CD4-positive, alpha-beta T cell treated with Interleukin-2 at 100 ng/mL for 4 hours (primary cell): ENCODE measurements at regions not wholly inside any gene's neighbourhood (a gene's known extent, or its start where the extent isn't known, plus 50 kb on each side); places are given as distances from the start of the nearest gene placed in this dataset.

Source experiments
- DNase-seq: peaks from one replicate; pipeline ENCODE4 v3.0.0-alpha.2; 2020; ENCODE audit warnings: low spot score

DNA sequence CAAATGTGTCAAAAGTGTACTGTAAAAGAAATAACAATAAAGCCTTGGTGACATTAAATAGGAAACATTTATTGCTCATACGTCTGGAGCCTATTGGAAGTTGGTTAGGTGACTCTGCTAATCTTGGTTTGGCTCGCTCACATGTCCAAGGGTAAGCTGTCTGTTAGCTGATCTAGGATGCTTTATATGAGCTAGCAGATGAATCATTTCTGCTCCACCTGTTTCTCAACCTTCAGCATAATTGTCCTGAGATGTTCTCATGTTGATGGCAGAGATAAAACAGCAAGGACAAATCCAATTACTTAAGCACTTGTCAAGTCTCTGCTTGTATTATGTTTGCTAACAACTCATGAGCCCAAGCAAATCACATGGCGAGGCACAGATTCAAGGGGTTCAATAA lies 56.0 kb upstream of the CD53 start:
- no peak for DNase-seq

DNA sequence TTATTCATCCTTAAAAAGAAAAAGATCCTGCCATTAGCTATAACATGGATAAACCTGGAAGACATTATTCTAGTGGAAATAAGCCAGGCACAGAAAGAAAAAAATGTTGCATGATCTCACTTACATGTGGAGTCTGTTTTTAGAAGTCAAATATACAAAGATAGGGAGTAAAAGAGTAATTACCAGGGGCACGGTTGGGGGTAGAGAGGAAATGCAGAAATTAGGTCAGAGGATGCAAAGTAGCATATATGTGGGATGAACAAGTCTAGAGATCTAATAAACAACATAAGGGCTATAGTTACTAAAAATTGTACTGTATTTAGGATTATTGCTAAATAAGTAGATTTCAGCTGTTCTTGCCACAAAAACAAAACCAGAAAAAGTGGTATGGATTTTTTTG lies 61.4 kb upstream of the CD53 start:
- no peak for DNase-seq

DNA sequence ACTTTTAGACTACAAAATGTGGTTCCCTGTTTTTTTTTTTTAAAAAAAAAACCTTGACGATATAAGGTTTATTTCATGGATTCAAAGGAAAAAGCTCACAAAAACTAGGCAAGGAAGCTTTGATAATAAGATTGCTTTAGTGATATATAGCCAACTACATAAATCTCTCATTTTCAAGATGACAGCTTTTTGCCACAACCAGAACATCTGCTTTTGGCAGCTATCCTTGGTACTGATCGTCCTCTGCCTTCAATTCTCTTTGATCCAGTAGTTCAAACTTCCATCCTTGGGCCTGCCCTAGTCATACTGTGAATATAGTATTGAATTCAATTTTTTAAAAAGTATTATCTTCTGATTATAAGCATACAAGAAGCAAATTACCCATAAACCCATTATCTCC lies 72.9 kb upstream of the CD53 start:
- no peak for DNase-seq

DNA sequence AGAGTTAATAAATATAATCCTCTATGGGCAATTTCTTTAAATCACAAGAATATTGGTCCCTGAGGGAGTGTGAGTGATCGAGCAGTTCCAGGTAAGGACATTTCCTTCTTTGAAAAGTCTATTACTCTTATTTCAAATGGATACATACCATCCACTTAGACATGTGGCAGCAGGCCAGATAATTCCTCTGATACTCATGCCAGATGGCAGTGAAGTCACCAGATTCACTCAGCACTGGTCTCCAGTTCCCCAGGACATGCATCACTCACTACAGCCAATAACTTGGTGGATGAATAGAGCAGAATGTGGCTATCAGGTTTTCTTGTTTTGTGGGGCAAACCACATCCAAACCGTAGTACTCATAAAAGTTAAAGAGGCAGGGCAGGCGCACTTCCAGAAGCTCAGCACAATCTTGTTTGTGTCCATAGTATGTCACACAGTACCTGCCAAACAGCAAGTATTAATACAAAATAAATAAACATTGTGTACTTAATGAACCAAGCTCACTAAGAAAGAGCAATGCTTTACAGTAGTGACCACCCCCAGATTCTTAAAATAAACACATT lies 74.2 kb upstream of the CD53 start:
- DNase-seq: no peak

DNA sequence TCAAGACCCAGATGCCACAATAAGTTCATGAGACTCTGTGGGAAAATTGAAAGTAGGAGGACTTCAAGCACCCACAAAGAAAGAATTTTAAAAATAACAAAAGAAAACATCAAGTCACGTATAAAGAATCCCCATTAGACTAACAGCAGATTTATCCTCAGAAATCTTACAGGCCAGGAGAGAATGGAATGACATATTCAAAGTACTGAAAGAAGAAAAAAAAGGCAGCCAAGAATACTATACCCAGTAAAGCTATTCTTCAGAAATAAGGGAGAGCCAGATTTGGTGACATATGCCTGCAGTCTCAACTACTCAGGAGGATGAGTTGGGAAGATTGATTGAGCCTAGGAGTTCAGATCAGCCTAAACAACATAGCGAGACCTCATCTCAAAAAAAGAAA lies 84.3 kb upstream of the CD53 start:
- no peak for DNase-seq

DNA sequence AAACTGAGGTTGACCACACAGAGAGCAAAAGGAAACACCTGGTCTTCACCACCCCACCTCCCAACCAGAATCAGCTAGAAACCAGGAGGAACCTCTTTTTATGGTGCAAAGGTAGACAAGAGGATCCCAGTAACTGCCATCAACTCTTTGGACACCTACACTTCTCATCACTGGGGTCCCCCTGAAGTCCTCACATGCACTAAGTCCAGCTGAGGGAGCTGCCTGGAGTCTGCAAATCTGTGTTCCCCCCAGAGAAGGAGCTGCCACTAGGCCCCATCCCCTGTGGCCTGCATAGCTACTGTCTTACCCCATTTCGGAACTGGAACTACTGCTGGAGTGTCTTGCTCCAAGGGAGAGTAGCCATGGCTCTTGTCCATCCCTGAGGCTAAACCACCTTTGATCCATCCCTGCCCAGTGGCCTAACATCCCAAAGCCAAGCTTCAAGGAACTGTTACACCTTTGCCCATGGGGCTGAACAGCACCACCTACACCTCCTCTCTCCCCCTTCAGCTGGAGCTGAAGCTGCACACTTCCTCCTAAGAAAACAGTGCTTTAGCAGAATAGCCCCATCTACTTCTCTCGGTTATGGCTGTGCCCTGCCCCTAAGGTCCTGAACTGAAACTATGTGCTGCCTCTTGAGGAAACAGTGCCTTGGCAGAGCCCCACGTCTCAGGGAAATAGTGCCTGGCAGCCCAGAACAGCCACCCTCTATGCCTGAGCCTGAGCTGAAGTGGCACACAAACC lies 85.4 kb upstream of the CD53 start:
- peak; percentile 43 for DNase-seq

DNA sequence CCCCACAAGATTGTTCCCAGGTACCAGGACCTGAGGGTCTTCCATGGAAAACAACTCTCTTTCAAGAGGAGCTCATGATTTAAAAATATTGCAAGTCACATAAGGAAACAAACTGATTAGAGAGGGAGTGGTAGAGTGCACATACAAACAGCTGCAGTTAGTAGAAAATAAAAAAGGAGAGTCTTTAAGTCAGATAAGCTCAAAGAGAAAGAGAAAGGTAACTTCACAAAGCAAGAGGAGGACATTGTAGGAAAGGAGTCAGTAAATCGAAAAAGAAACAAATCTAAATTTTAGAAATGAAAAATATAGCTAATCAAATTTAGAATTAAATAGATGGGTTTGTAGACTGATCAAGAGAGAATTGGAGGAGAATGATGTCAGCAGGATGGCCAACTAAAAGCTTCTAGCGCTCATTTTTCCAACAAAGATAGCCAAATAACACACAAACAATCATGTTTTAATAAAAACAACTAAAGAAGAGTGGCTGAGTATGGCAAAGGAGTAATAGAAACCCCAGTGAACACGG lies 86.1 kb upstream of the CD53 start:
- no peak for DNase-seq

DNA sequence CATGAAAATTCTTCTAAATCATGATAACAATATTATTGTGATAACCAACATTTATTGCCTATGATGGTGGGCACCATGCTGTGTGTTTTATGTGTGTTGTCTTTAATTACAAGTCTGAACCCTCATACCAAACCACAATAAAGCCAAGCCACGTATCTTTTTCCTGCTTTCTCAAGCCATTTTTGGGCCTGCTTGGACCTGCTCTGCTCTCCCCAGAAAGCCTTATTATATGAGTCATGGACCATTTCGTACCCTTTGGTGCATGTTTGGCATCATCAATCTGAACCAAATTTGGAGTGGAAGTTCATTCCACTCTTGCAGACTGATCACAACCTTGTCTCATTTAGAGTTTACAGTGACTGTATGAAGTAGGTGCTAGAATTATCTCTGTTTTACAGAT lies 87.3 kb upstream of the CD53 start:
- no peak for DNase-seq

DNA sequence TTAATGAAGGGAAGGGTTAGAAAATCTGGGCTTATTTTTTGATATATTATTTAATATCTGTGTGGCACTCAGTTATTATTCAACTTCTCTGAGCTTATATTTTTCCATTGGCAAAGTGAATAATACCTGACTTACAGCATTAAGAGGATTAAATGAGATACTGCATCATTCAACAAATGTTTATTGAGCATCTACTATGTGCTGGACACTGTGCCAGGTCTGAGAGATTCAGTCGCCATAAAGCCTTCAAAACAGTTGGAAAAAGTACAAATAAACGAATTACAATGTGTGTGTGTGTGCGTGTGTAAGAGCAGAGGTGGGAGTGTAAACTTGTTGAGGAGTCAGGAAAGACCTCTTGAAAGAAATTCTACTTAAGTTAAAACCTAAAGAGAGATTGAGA lies 87.9 kb upstream of the CD53 start:
- DNase-seq: no peak

DNA sequence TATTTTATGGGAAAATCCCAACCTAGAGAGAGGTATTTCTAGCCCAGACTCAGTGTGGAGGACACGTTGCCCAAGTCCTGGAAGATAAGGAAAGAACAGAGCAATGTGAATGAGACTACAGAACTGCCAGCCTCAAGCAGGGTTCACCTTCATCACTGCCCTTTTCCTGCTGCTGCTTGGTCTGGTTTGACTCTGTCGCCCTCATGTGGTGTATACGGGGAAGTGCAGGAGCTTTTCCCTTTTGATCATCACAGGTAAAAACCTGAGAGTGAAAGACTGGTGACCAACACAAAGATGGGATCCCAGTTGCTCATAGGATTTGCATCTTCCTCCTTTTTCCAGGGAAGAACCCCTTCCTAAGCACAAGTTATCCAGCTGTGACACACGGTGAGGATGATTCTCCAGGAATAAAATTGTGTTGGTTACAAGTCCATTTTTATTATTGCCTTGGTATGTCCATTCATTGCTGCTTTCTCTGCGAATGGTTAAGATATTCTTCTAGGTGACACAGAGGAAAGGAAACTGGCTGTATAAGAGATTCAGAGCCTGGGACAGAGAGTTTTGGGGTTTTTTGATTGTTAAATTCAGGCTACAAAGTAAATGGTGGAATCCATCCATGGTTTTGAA lies 89.5 kb upstream of the CD53 start:
- peak; percentile 85 for DNase-seq

DNA sequence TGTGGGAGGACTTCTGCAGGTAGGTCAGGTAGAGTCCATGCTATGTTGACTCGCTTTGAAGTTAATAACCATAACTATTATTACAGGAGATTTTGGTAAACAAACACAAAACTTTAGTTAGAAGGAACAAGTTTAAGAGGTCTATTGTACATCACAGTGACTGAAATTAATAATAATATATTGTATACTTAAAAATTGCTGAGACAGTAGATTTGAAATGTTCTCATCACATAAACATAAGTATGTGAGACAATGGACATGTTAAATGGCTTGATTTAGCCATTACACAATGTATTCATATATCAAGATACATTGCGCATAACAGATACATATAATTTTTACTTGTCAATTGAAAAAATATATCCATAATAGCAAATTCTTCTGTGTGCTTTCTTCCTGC lies 91.4 kb upstream of the CD53 start:
- DNase-seq: no peak

DNA sequence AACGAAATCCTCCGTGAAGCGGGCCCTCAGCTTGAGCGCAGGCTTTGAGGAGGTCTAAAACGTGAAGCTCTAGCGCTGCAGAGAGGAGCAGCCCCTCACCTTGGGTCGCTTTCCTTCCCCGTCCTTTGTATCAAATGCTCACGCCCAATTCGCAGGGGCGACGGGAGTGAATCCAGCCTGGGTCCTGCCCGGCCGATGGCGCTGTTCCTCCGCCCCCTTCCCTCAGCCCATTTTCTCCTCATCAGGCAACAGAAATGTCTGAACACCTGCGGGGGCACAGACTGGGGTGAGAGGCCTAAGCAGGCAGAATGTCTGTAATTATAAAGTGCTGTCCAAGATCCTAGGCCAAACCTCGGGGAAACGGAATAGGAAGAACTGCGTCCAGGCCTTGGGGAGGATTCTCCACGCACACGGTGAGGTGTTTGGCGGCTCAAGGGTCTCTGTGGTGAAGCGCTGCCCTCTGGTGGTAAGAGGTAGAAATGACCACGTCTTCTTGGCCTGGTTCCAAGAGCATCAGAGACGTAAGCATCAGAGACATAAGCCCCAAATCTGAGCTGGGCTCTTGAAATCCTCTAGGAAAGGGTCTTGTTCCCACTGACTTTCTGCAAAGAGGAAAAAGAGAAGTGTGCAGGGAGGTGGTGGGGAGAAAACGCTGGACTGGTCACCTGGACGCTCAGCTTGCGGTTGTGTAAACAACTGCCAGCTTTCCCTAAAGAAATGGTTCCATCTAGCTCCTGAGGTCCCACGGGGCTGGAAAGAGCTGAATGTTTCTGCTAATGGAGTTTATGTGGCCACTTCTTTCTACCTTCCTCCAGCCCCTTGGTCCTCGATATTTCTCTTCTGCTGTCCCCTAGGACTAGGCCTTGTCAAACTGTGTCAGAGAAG lies 92.1 kb upstream of the CD53 start:
- DNase-seq: peak; percentile 85

DNA sequence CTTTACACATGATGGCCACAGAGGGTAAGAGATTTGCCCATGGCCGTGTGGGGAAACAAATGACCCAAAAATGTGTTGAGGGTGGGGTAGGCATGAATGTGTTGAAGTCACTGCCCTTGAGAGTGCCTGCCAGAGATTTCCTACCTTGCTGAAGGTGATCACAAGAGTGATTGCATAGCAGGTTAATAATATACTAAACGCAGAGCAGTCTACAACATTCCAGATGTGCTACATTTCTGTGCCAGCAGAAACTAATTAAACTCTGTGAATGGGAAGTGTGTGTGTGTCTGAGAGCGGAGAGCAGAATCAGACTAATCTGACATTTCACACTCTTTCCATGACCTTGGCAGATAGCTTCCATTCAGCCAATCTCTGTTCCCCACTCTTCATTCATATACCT lies 93.3 kb upstream of the CD53 start:
- no peak for DNase-seq

DNA sequence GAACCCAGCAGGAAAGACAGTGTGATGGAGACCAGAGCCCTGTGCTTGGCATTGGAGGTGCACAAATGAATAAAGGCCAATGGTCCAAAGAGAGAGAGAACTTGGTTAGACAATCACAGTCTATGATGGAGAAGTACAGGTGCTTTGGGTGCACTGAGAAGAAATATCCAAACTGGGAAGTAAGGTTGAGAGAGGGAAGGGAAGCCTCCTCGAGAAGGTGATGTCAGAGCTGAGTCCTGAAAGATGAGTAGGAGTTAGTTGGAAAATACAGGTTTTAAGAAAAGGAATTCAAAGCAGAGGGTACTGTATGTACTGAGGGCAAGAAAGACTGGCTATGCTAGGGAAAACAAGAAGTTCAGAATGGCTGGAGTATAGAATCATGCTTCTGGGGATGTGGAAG lies 94.1 kb upstream of the CD53 start:
- DNase-seq: no peak

DNA sequence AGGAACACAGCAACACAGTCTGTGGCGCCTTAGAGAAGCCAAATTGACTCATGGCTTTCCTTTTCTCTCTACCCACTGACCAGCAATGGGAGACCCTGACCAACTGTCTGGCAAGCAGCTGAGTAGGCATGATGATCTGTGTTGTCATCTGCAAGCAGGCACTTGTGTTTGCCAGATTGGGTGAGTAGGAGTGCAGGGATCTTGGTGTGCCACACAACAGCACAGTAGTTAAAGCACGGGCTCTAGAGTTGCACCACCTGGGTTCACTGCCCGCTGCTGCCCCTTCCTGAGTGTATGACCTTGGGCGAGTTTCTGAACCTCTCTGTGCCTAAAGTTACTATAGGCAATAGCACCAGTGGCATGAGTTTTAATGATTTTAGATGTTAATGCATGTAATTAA lies 95.7 kb upstream of the CD53 start:
- DNase-seq: no peak

DNA sequence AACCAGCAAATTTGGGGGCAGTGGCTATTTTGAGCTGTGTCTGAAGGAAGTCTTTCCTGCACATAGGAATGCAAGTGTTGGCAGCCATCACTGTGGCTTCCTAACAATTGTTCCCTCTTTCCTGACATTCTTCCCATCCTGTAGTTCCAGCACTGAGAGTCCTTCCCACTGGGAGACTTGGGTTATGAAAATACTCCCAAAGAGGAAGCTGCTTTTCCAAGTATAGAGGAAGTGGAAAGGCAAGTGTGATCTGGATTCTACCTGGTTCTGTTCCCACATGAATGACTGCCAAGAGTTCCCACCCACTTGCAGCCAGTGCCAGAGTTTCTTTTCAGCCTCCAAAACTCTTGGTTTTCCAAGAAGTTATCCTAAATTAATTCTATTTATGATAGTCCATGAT lies 98.5 kb upstream of the CD53 start:
- no peak for DNase-seq

DNA sequence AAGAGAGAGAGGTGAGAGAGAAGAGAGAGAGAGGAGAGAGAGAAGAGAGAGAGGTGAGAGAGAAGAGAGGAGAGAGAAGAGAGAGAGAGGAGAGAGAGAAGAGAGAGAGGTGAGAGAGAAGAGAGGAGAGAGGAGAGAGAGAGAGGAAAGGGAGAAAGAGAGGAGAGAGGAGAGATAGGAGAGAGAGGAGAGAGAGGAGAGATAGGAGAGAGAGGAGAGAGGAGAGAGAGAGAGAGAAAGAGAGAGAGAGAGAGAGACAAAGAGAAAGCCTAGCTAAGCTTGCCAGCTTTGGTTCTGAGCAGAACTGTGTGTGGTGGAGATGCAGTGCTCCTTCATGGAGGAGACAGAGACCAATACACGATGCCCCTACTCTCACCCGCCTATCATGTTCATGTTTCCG lies 99.1 kb upstream of the KCNA3 start:
- no peak for DNase-seq

DNA sequence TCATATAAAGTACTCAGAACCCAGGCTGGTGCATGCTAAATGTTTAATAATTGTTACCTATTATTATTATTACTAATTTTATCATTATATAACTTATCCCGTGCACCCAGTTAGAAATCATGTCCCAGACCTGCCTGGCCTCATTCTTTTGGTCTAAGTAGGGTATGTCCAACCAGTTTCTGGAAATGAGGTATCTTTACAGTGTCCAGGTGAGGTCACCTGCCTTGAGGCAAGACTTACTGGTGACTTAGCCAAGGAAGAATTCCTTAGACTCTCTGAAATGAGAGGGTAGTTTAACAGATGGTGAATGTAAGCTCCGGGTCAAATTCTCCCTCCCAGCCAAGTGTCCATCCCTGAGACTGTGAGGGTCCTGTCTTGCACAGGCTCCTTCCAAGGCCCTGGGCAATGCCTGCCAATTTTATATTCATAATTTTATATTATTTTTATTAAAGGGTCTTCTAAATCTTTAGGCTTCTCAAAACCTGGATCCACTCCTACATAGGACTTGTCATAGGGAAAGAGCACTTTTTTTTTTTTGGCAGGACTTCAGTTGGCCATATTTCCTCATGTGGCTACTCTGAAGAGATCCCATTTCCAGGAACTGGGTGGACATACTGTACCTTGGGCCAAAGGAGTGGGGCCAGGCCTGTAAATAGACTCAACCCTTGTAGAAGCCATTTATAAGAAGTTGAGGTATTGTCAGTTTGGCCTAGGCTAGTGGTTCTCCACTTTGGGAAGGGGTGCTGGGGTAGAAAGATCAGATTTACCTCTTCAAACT lies 96.7 kb upstream of the KCNA3 start:
- DNase-seq: no peak

DNA sequence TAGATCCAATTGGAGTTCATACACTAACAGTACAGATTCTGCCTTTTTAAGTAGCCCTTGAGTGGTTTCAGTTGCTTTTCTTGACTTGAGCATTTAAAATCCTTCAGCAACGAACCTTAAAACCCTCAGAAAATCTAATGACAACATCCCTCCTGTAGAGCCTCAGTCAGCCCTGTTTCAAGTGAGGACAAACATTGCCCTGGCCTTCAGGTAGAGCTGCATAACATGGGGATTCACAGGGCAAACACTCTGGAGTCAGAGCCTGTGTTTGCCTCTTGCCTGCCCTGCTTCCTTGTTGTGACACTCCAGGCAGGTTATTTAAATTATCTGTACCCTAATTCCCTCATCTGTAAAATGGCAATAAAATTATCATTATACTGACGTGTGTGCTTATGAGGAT lies 96.1 kb upstream of the KCNA3 start:
- no peak for DNase-seq

DNA sequence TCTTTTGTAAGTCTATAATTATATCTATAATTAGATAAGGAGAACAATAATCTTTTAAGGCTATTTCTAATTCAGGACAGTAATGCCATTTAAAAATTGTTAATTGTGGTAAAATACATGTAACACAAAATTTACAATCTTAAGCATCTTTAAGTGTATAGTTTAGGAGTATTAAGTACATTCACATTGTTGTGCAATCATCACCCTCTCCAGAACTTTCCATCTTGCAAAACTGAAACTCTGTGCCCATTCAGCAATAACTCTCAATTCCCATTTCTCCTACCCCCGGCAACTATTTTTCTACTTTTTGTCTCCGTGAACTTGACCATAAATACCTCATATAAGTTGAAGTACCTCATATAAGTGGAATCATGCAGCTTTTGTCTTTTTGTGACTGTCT lies 93.9 kb upstream of the KCNA3 start:
- no peak for DNase-seq

DNA sequence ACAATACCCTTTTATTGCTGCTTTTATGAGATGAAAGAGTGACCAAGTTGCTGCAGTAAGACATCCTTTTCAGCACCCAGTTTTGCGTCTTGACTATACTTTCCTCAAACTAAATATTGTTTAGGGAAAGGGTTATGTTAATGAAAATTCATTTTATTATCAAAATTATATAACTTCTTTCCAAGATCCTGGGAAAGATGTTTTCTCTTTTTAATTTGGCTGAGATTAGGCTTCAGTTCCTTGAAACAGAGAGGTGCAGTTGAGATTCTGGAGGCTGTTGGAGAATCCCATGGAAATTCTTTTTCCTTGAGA lies 91.6 kb upstream of the KCNA3 start:
- no peak for DNase-seq
